ENCODE measurements at regions not wholly inside any gene's neighbourhood (a gene's known extent, or its start where the extent isn't known, plus 50 kb on each side); places are given as distances from the start of the nearest gene placed in this dataset.

DNA sequence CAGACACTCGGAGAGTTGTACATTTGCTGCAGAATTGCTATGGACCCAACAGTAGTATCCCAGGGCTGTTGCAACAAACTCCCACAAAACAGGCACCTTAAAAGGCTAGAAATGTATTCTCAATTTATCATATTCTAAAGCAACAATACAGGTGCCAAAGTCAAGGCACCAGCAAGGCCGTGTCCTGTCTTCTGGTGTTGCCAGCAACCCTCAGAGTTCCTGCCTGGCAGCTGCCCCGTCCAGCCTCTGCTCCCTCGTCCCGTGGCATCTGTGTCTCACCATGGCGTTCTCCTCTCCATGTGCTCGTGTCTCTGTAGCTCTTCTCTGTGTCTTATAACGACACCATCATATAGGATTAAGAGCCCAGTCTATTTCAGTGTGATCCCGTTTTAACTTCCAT is 67.7 kb upstream of the ARGLU1 start:
- no peak overlapping the region for H3K9ac ChIP-seq
- H4K20me1 ChIP-seq: no peaks in the 10 kb centered on the region
- no peak overlapping the region for H3K4me2 ChIP-seq
- H3K4me1 ChIP-seq: peaks cover 12% of the 10 kb centered on the region
- no peak overlapping the region for H3K27ac ChIP-seq
- no peaks in the 10 kb centered on the region for H3K27me3 ChIP-seq
- H3K4me3 ChIP-seq: no peak overlapping the region
- peaks cover 14% of the 10 kb centered on the region for H3K9me3 ChIP-seq
- TF ChIP-seq Cebpa-rat (IDR thresholded peaks at IDR 0.05): no peak
- no peaks in the 10 kb centered on the region for H3K36me3 ChIP-seq

DNA sequence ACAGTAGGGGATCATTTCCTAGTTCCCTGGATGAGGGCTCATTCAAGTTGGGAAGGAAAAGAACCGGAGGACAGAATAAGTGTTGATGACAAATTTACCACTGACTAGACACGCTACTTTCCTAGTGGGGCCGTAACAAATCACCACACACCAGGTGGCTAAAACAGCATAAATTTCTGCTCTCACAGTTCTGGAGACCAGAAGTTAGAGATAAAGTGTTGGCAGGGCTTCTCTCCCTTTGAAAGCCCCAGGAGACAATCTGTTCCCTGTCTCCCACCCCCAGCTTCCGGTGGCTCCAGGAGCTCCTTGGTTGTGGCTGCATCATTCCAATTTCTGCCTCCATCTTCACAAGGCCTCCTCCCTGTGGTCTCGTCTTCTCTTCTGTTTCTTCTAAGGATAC is 65.4 kb upstream of the ARGLU1 start:
- no peak overlapping the region for H3K27ac ChIP-seq

DNA sequence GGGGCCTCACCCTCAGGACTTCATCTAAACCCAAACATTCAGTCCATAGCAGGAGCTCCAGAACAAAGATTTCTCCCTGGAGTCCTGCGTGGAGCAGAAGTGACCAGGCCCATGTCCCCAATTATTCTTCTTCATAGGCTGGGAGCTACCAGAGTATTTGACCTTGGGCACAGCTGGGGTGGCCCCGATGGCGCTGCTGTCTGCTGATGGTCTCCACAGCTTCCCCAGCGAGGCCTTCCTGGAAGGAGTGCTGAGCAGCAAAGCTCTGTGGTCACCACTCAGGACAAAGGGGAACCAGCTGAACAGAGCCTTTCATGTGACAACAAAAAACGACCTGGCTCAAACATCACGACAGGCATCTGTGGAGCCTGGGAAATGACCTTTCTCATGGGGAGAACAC is 62.7 kb upstream of the ARGLU1 start:
- peaks cover 23% of the 10 kb centered on the region for H3K4me1 ChIP-seq
- no peak overlapping the region for H3K9ac ChIP-seq
- no peaks in the 10 kb centered on the region for H3K36me3 ChIP-seq
- H3K4me2 ChIP-seq: peak overlapping the region; percentile 58
- TF ChIP-seq Cebpa-rat (IDR thresholded peaks at IDR 0.05): no peak
- no peaks in the 10 kb centered on the region for H4K20me1 ChIP-seq
- peaks cover 17% of the 10 kb centered on the region for H3K9me3 ChIP-seq
- H3K27ac ChIP-seq: peak overlapping the region; percentile 31; the same call in 1 of the 2 replicates
- no peak overlapping the region for H3K4me3 ChIP-seq
- no peaks in the 10 kb centered on the region for H3K27me3 ChIP-seq

More for the DNA sequence above, 65.4 kb upstream of the ARGLU1 start:
- Histone ChIP-seq H3K4me2 (no peak overlapping the region), H3K9me3 (peaks cover 14% of the 10 kb centered on the region), H3K9ac (no peak overlapping the region), H3K4me1 (peaks cover 23% of the 10 kb centered on the region), H3K4me3 (no peak overlapping the region), H3K27me3 (no peaks in the 10 kb centered on the region), H4K20me1 (no peaks in the 10 kb centered on the region), H3K36me3 (no peaks in the 10 kb centered on the region)
- no peak for TF ChIP-seq Cebpa-rat (IDR thresholded peaks at IDR 0.05)

DNA sequence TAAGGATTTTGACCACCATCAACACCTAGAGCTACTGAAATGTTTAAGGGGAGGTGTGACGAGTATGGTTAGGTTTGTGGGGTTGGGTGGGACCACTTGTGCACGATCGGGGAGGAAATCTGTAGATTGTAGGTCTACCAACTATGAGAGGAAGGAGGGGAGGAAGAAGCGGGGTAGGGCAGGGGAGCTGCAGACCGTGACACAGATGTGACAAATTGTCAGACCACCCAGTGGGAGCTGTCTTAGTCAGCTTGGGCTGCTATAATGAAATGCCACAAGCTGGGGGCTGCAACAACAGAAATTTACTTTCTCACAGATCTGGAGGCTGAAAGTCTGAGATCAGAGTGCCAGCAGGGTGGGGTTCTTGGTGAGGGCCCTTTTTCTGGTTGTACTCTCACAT is 62.2 kb upstream of the ARGLU1 start:
- Histone ChIP-seq H3K36me3 (no peaks in the 10 kb centered on the region), H4K20me1 (no peaks in the 10 kb centered on the region), H3K9me3 (peaks cover 17% of the 10 kb centered on the region), H3K27me3 (no peaks in the 10 kb centered on the region), H3K4me3 (no peak overlapping the region), H3K4me1 (peaks cover 23% of the 10 kb centered on the region), H3K27ac (0 out of 2 replicates have a peak overlapping the region, but pooled peaks have one; percentile 31), H3K9ac (no peak overlapping the region), H3K4me2 (peak overlapping the region; percentile 58)
- TF ChIP-seq Cebpa-rat (IDR thresholded peaks at IDR 0.05): no peak

DNA sequence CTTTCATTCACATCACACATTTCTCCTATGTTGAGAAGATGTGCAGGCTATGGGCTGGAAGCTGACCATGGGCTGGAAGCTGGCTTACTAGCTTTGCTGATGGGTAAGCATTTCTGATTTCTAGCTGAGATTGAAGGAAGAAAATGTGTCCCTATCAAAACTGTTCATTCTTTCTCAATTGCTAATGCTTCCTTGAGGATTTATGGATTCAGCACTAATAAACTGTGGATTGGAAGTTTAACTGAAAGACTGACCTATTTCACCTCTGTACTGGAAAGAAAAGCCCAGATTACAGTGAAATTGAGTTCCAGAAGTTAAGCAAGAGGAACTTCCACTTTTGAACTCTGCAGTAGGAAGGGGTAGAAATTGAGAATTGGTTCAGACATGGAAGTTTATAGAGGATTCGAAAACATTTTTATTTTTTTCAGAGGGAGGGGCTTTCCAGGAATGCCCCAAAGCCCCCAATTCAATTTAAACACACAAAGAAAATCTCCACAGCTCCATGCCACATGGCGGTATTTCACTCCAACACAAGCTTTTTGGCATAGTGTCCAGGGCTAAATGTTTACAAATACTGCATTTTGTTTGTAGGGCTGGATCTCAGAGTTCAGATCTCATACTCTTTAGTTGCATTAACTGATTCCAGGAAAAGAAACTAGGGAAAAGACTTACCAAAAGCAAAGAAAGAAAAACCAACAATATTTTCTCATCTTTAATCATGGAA is 61.2 kb upstream of the ARGLU1 start:
- no peak overlapping the region for H3K4me3 ChIP-seq
- TF ChIP-seq Cebpa-rat (IDR thresholded peaks at IDR 0.05): no peak
- H3K36me3 ChIP-seq: no peaks in the 10 kb centered on the region
- H3K4me1 ChIP-seq: peaks cover 23% of the 10 kb centered on the region
- H3K27ac ChIP-seq: no peak overlapping the region
- H3K9me3 ChIP-seq: peaks cover 17% of the 10 kb centered on the region
- no peak overlapping the region for H3K4me2 ChIP-seq
- H4K20me1 ChIP-seq: no peaks in the 10 kb centered on the region
- no peak overlapping the region for H3K9ac ChIP-seq
- no peaks in the 10 kb centered on the region for H3K27me3 ChIP-seq

- Histone ChIP-seq H4K20me1 (no peaks in the 10 kb centered on the region), H3K36me3 (no peaks in the 10 kb centered on the region), H3K4me3 (no peak overlapping the region), H3K4me1 (peaks cover 15% of the 10 kb centered on the region), H3K27ac (no peak overlapping the region), H3K27me3 (0 out of 2 replicates have a peak, but pooled peaks cover 2% of the 10 kb centered on the region), H3K4me2 (no peak overlapping the region), H3K9me3 (peaks cover 3% of the 10 kb centered on the region; the same call in 1 of the 2 replicates), H3K9ac (no peak overlapping the region)
- TF ChIP-seq Cebpa-rat (IDR thresholded peaks at IDR 0.05): no peak
Observed at GRCh38 chr13:106626473-106626872, 58.5 kb upstream of the ARGLU1 start.

DNA sequence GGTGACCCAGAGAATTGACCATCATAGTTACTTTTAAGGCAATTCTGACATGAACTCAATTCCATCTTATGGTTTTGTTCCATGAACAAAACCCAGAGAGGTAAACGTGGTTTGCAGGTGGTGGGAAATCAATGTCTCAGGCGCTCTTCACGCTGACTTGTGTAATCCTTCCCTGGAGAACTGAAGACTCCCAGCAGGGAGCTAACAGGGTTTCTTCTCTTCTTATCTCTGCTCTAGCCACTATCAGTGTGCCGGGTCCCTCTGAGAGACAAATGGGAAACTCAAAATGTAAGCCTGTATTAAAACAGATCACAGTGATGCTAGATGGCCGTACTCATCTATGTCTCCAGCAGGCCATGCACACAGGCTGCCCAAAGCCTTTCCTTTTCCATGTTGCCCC is 57.6 kb upstream of the ARGLU1 start:
- H3K4me3 ChIP-seq: no peak overlapping the region
- H3K36me3 ChIP-seq: no peaks in the 10 kb centered on the region
- no peak for TF ChIP-seq Cebpa-rat (IDR thresholded peaks at IDR 0.05)
- no peaks in the 10 kb centered on the region for H4K20me1 ChIP-seq
- H3K4me1 ChIP-seq: peaks cover 11% of the 10 kb centered on the region
- no peak overlapping the region for H3K4me2 ChIP-seq
- H3K27ac ChIP-seq: no peak overlapping the region
- peaks cover 3% of the 10 kb centered on the region; the same call in 1 of the 2 replicates for H3K9me3 ChIP-seq
- H3K27me3 ChIP-seq: 0 out of 2 replicates have a peak, but pooled peaks cover 2% of the 10 kb centered on the region
- H3K9ac ChIP-seq: no peak overlapping the region

DNA sequence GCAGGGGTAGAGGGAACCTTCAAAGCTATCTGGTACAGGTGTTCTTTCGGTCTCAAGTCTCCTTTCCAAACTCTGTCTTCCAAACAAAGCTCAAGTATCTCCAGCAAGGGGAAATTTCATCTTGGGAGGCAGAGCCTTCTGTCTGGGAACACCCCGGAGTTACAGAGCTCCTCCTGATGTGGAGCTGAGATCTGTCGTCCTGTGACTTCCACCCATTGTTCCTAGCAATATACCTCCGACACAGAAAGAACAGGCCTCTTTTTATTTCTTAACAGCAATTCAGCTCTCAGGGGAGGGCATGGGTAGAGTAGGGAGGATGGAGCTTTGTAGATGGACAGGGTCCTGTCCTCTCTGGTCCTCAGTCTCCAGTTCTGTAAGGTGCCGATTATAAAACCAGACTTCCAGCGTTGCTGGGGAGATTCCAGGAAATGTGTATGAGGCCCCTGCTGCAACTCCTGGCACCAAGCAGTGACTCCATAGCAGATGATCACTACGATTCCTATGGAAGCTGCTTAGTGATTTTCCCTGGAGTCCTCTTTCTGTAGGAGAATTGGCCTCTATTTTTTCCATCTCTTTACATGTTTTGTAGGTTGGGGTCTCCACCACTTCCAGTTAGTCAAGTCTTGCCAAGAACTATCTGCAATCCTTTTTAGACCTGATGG is 56.0 kb upstream of the ARGLU1 start:
- Histone ChIP-seq H3K27ac (no peak overlapping the region), H3K4me1 (no peaks in the 10 kb centered on the region), H3K36me3 (no peaks in the 10 kb centered on the region), H3K27me3 (0 out of 2 replicates have a peak, but pooled peaks cover 2% of the 10 kb centered on the region), H3K4me3 (no peak overlapping the region), H4K20me1 (no peaks in the 10 kb centered on the region), H3K9me3 (peaks cover 3% of the 10 kb centered on the region; the same call in 1 of the 2 replicates), H3K4me2 (no peak overlapping the region), H3K9ac (no peak overlapping the region)
- TF ChIP-seq Cebpa-rat (IDR thresholded peaks at IDR 0.05): no peak

GRCh38 chr13:106621833-106622232 is 53.9 kb upstream of the ARGLU1 start:
- Histone ChIP-seq H3K4me3 (no peak overlapping the region), H3K4me2 (no peak overlapping the region), H4K20me1 (no peaks in the 10 kb centered on the region), H3K4me1 (no peaks in the 10 kb centered on the region), H3K36me3 (no peaks in the 10 kb centered on the region), H3K27me3 (0 out of 2 replicates have a peak, but pooled peaks cover 2% of the 10 kb centered on the region), H3K27ac (no peak overlapping the region), H3K9me3 (no peaks in the 10 kb centered on the region), H3K9ac (no peak overlapping the region)
- TF ChIP-seq Cebpa-rat (IDR thresholded peaks at IDR 0.05): no peak
